IgD-negative memory B cell (primary cell): ENCODE measurements at regions not wholly inside any gene's neighbourhood (a gene's known extent, or its start where the extent isn't known, plus 50 kb on each side); places are given as distances from the start of the nearest gene placed in this dataset.

Experiments
- H3K27ac Mint-ChIP-seq, 3 donors: one replicate each; pipeline ENCODE4 v1.8.0; 2020 to 2022; ENCODE audit warnings: mild to moderate bottlenecking in 3 of 3, mixed read lengths in 3 of 3, moderate library complexity in 1 of 3
- H3K27me3 Mint-ChIP-seq: one replicate; pipeline ENCODE4 v1.8.0; 2021; ENCODE audit warnings: mixed read lengths
- H3K36me3 Mint-ChIP-seq: one replicate; pipeline ENCODE4 v1.8.0; 2020; ENCODE audit warnings: mild to moderate bottlenecking, mixed read lengths
- H3K4me1 Mint-ChIP-seq, 3 donors: one replicate each; pipeline ENCODE4 v1.8.0; 2020 to 2022; ENCODE audit warnings: mixed read lengths in 3 of 3, mild to moderate bottlenecking in 1 of 3
- H3K4me3 Mint-ChIP-seq, 4 donors: one replicate each; pipeline ENCODE4 v1.8.0; 2020 to 2022; ENCODE audit warnings: mild to moderate bottlenecking in 4 of 4, mixed read lengths in 4 of 4, moderate library complexity in 3 of 4
- H3K9me3 Mint-ChIP-seq, 3 donors: one replicate each; pipeline ENCODE4 v1.8.0; 2020 to 2021; ENCODE audit warnings: mixed read lengths in 3 of 3, mild to moderate bottlenecking in 1 of 3

- Mint-ChIP-seq H3K27me3 (peaks cover 2% of the 10 kb centered on the region), H3K27ac (no peak overlapping the region), H3K4me1 (no peaks in the 10 kb centered on the region), H3K4me3 (no peak overlapping the region), H3K9me3 (peaks cover 0 to 2% (median 0%) of the 10 kb centered on the region in 3 donors), H3K36me3 (no peaks in the 10 kb centered on the region)
These were observed 401.9 kb upstream of the IL12A start for GRCh38 chr3:159586571-159587202.

GRCh38 chr3:159593927-159594605 lies 394.6 kb upstream of the IL12A start:
- Mint-ChIP-seq H3K4me1 (no peaks in the 10 kb centered on the region), H3K9me3 (peaks cover 0 to 13% (median 4%) of the 10 kb centered on the region in 3 donors), H3K27ac (no peak overlapping the region), H3K27me3 (peaks cover 2% of the 10 kb centered on the region), H3K36me3 (no peaks in the 10 kb centered on the region), H3K4me3 (no peak overlapping the region)

- H3K27me3 Mint-ChIP-seq: no peaks in the 10 kb centered on the region
- no peaks in the 10 kb centered on the region for H3K36me3 Mint-ChIP-seq
- H3K9me3 Mint-ChIP-seq: peaks cover 8 to 19% (median 10%) of the 10 kb centered on the region in 3 donors
- no peak overlapping the region for H3K27ac Mint-ChIP-seq
- no peak overlapping the region for H3K4me3 Mint-ChIP-seq
- no peaks in the 10 kb centered on the region for H3K4me1 Mint-ChIP-seq
These were observed 388.3 kb upstream of the IL12A start for GRCh38 chr3:159600291-159600690.

- no peaks in the 10 kb centered on the region for H3K36me3 Mint-ChIP-seq
- H3K4me1 Mint-ChIP-seq: no peaks in the 10 kb centered on the region
- no peak overlapping the region for H3K27ac Mint-ChIP-seq
- no peaks in the 10 kb centered on the region for H3K27me3 Mint-ChIP-seq
- no peak overlapping the region for H3K4me3 Mint-ChIP-seq
- peaks cover 7 to 10% (median 8%) of the 10 kb centered on the region in 3 donors for H3K9me3 Mint-ChIP-seq
These were observed 384.5 kb upstream of the IL12A start for GRCh38 chr3:159604151-159604581.

GRCh38 chr3:159605101-159605500 lies 383.5 kb upstream of the IL12A start:
- peaks cover 2 to 5% (median 2%) of the 10 kb centered on the region in 3 donors for H3K9me3 Mint-ChIP-seq
- H3K36me3 Mint-ChIP-seq: no peaks in the 10 kb centered on the region
- H3K4me3 Mint-ChIP-seq: no peak overlapping the region
- no peak overlapping the region for H3K27ac Mint-ChIP-seq
- no peaks in the 10 kb centered on the region for H3K4me1 Mint-ChIP-seq
- no peaks in the 10 kb centered on the region for H3K27me3 Mint-ChIP-seq

GRCh38 chr3:159605776-159606175 lies 382.9 kb upstream of the IL12A start:
- Mint-ChIP-seq H3K36me3 (no peaks in the 10 kb centered on the region), H3K27me3 (no peaks in the 10 kb centered on the region), H3K4me1 (no peaks in the 10 kb centered on the region), H3K27ac (no peak overlapping the region), H3K9me3 (peaks cover 0 to 4% (median 2%) of the 10 kb centered on the region in 3 donors), H3K4me3 (no peak overlapping the region)

- Mint-ChIP-seq H3K36me3 (no peaks in the 10 kb centered on the region), H3K4me1 (no peaks in the 10 kb centered on the region), H3K27me3 (no peaks in the 10 kb centered on the region), H3K27ac (no peak overlapping the region), H3K9me3 (peaks cover 0 to 5% (median 0%) of the 10 kb centered on the region in 3 donors), H3K4me3 (no peak overlapping the region)
These were observed 380.8 kb upstream of the IL12A start for GRCh38 chr3:159607856-159608255.

- no peaks in the 10 kb centered on the region for H3K27me3 Mint-ChIP-seq
- H3K36me3 Mint-ChIP-seq: no peaks in the 10 kb centered on the region
- no peak overlapping the region for H3K27ac Mint-ChIP-seq
- H3K4me1 Mint-ChIP-seq: no peaks in the 10 kb centered on the region
- H3K9me3 Mint-ChIP-seq: peaks cover 0 to 5% (median 0%) of the 10 kb centered on the region in 3 donors
- H3K4me3 Mint-ChIP-seq: no peak overlapping the region
These were observed 380.3 kb upstream of the IL12A start for GRCh38 chr3:159608311-159608710.

- Mint-ChIP-seq H3K36me3 (no peaks in the 10 kb centered on the region), H3K9me3 (peaks cover 0 to 5% (median 0%) of the 10 kb centered on the region in 3 donors), H3K4me1 (no peaks in the 10 kb centered on the region), H3K4me3 (no peak overlapping the region), H3K27ac (no peak overlapping the region), H3K27me3 (no peaks in the 10 kb centered on the region)
These were observed 379.0 kb upstream of the IL12A start for GRCh38 chr3:159609625-159610024.

GRCh38 chr3:159616234-159616825 lies 372.3 kb upstream of the IL12A start:
- Mint-ChIP-seq H3K4me3 (no peak overlapping the region), H3K27ac (peak overlapping the region in 1 of 3 donors; percentile 62), H3K4me1 (no peaks in the 10 kb centered on the region), H3K36me3 (no peaks in the 10 kb centered on the region), H3K27me3 (no peaks in the 10 kb centered on the region), H3K9me3 (peaks cover 0 to 2% (median 0%) of the 10 kb centered on the region in 3 donors)

- H3K27me3 Mint-ChIP-seq: no peaks in the 10 kb centered on the region
- H3K4me1 Mint-ChIP-seq: no peaks in the 10 kb centered on the region
- peaks cover 0 to 4% (median 0%) of the 10 kb centered on the region in 3 donors for H3K9me3 Mint-ChIP-seq
- no peak overlapping the region for H3K27ac Mint-ChIP-seq
- H3K36me3 Mint-ChIP-seq: no peaks in the 10 kb centered on the region
- no peak overlapping the region for H3K4me3 Mint-ChIP-seq
These were observed 369.2 kb upstream of the IL12A start for GRCh38 chr3:159619341-159619885.

GRCh38 chr3:159620281-159620680 lies 368.4 kb upstream of the IL12A start:
- H3K27ac Mint-ChIP-seq: no peak overlapping the region
- H3K4me3 Mint-ChIP-seq: no peak overlapping the region
- H3K27me3 Mint-ChIP-seq: no peaks in the 10 kb centered on the region
- H3K36me3 Mint-ChIP-seq: no peaks in the 10 kb centered on the region
- peaks cover 0 to 2% (median 0%) of the 10 kb centered on the region in 3 donors for H3K9me3 Mint-ChIP-seq
- no peaks in the 10 kb centered on the region for H3K4me1 Mint-ChIP-seq

- Mint-ChIP-seq H3K27me3 (no peaks in the 10 kb centered on the region), H3K4me1 (no peaks in the 10 kb centered on the region), H3K36me3 (no peaks in the 10 kb centered on the region), H3K9me3 (peaks cover 0 to 2% (median 0%) of the 10 kb centered on the region in 3 donors), H3K4me3 (no peak overlapping the region), H3K27ac (no peak overlapping the region)
These were observed 367.8 kb upstream of the IL12A start for GRCh38 chr3:159620873-159621272.

GRCh38 chr3:159624616-159625015 lies 364.0 kb upstream of the IL12A start:
- H3K36me3 Mint-ChIP-seq: no peaks in the 10 kb centered on the region
- H3K4me1 Mint-ChIP-seq: no peaks in the 10 kb centered on the region
- H3K27me3 Mint-ChIP-seq: peaks cover 1% of the 10 kb centered on the region
- H3K27ac Mint-ChIP-seq: no peak overlapping the region
- peaks cover 0 to 2% (median 0%) of the 10 kb centered on the region in 3 donors for H3K9me3 Mint-ChIP-seq
- H3K4me3 Mint-ChIP-seq: no peak overlapping the region

- no peaks in the 10 kb centered on the region for H3K4me1 Mint-ChIP-seq
- H3K9me3 Mint-ChIP-seq: peaks cover 0 to 2% (median 0%) of the 10 kb centered on the region in 3 donors
- peaks cover 1% of the 10 kb centered on the region for H3K27me3 Mint-ChIP-seq
- no peak overlapping the region for H3K27ac Mint-ChIP-seq
- H3K36me3 Mint-ChIP-seq: no peaks in the 10 kb centered on the region
- no peak overlapping the region for H3K4me3 Mint-ChIP-seq
These were observed 363.0 kb upstream of the IL12A start for GRCh38 chr3:159625594-159625993.
